ENCODE measurements at regions not wholly inside any gene's neighbourhood (a gene's known extent, or its start where the extent isn't known, plus 50 kb on each side); places are given as distances from the start of the nearest gene placed in this dataset.

DNA sequence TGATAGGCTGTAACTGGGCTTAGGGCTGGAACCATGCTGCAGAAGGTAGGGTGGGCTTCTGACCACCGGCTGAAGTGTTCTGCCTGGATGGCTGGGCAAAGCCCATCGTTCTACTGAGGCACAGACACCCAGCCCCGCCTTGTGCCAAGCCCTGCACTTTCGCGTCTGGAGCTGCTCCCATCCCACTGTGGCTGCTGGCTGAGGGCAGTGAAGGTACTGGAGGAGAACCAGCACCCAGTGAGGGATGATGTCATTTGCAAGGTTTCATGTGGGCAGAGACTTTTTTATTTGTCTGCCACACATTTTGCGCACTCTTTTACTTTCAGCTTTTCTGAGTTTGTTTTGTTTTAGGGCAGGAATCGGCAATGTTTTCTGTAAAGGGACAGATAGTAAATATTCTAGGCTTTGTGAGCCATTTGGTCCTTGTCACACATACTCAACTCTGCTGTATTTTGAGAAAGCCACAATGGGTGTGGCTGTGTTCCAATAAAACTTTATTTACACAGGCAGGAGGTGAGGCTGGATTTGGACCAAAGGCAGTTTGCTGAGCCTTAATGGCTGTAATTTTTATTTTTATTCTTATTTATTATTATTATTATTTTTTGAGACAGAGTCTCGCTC, 85.6 kb downstream of the ASB1 start:
- TF ChIP-seq, protein P1, sequence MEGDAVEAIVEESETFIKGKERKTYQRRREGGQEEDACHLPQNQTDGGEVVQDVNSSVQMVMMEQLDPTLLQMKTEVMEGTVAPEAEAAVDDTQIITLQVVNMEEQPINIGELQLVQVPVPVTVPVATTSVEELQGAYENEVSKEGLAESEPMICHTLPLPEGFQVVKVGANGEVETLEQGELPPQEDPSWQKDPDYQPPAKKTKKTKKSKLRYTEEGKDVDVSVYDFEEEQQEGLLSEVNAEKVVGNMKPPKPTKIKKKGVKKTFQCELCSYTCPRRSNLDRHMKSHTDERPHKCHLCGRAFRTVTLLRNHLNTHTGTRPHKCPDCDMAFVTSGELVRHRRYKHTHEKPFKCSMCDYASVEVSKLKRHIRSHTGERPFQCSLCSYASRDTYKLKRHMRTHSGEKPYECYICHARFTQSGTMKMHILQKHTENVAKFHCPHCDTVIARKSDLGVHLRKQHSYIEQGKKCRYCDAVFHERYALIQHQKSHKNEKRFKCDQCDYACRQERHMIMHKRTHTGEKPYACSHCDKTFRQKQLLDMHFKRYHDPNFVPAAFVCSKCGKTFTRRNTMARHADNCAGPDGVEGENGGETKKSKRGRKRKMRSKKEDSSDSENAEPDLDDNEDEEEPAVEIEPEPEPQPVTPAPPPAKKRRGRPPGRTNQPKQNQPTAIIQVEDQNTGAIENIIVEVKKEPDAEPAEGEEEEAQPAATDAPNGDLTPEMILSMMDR (IDR thresholded peaks at IDR 0.05) = no peak
- no peak for TF ChIP-seq POLR2A (IDR thresholded peaks at IDR 0.05)

All from vagina (tissue), 2 donors.